Naive thymus-derived CD8-positive, alpha-beta T cell (primary cell): ENCODE measurements at regions not wholly inside any gene's neighbourhood (a gene's known extent, or its start where the extent isn't known, plus 50 kb on each side); places are given as distances from the start of the nearest gene placed in this dataset.

ENCODE experiments used
- ATAC-seq, 2 donors: fragments of 150-1000 bp; cut with Tn5 transposase in 1 of 2; sonication (Bioruptor Pico), chemical (Tn5 transposase) in 1 of 2; 1 replicate in 1 of 2; 2 replicates in 1 of 2; pipeline ENCODE4 v1.10.0; 2021; ENCODE audit warnings: mild to moderate bottlenecking in 2 of 2, moderate library complexity in 2 of 2
- POLR2A ChIA-PET: fragments of 350-600 bp; sonication (Branson Sonifier 250); formaldehyde crosslinking; loops from one replicate; lab custom pipeline; 2021; ENCODE audit warnings: antibody characterized with exemption; lab: Charles Lee
- DNase-seq, 10 donors: peaks; one replicate each; pipeline versions ENCODE4 v3.0.0 to v3.0.0-alpha.2; 2020 to 2022
- H3K27ac Mint-ChIP-seq, 10 donors: one replicate each; pipeline ENCODE4 v1.8.0; 2020 to 2022; ENCODE audit warnings: mild to moderate bottlenecking in 10 of 10, mixed read lengths in 10 of 10, moderate library complexity in 4 of 10, inconsistent platforms in 1 of 10
- H3K27me3 Mint-ChIP-seq, 5 donors: one replicate each; pipeline ENCODE4 v1.8.0; 2021 to 2022; ENCODE audit warnings: mixed read lengths in 5 of 5
- H3K36me3 Mint-ChIP-seq, 3 donors: one replicate each; pipeline ENCODE4 v1.8.0; 2020 to 2022; ENCODE audit warnings: mixed read lengths in 3 of 3, mild to moderate bottlenecking in 2 of 3, inconsistent platforms in 1 of 3
- H3K4me1 Mint-ChIP-seq, 4 donors: one replicate each; pipeline ENCODE4 v1.8.0; 2021 to 2022; ENCODE audit warnings: mixed read lengths in 4 of 4
- H3K4me3 Mint-ChIP-seq, 10 donors: one replicate each; pipeline ENCODE4 v1.8.0; 2020 to 2022; ENCODE audit warnings: mild to moderate bottlenecking in 10 of 10, mixed read lengths in 10 of 10, moderate library complexity in 6 of 10, inconsistent platforms in 1 of 10
- H3K9me3 Mint-ChIP-seq, 9 donors: one replicate each; pipeline ENCODE4 v1.8.0; 2020 to 2022; ENCODE audit warnings: mixed read lengths in 9 of 9, mild to moderate bottlenecking in 3 of 9, inconsistent platforms in 1 of 9, moderate library complexity in 1 of 9

DNA sequence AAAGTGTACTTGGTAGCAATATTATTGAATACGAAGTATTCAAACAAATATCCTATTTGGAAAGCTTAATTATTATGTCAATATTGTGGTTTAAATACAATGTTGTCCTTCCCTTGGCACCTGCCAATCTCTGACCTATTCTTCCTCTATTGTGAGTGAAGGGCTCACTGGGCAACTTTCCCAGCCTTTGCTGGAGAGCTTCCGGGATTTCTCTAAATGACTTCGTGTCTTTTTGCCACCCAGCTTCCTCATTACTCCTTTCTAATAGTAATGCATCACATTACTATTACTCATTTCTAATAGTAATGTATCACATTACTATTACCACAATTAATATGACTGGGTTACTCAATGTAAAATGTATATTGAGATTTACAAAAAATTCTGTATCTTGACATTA, 880.6 kb downstream of the BRINP3 start:
- no peaks in the 10 kb centered on the region for H3K27me3 Mint-ChIP-seq
- H3K9me3 Mint-ChIP-seq: peaks cover 2 to 24% (median 7%) of the 10 kb centered on the region in 9 donors
- ATAC-seq: no peak
- H3K4me1 Mint-ChIP-seq: no peaks in the 10 kb centered on the region
- H3K27ac Mint-ChIP-seq: no peak overlapping the region
- H3K4me3 Mint-ChIP-seq: no peak overlapping the region
- no peak for DNase-seq
- POLR2A ChIA-PET: no interaction called here
- no peaks in the 10 kb centered on the region for H3K36me3 Mint-ChIP-seq

- Mint-ChIP-seq H3K4me1 (no peaks in the 10 kb centered on the region), H3K36me3 (no peaks in the 10 kb centered on the region), H3K27ac (no peak overlapping the region), H3K27me3 (no peaks in the 10 kb centered on the region), H3K4me3 (no peak overlapping the region), H3K9me3 (peaks cover 0 to 21% (median 4%) of the 10 kb centered on the region in 9 donors)
- POLR2A ChIA-PET: no interaction called here
- DNase-seq (no peak), ATAC-seq (no peak)
Observed at GRCh38 chr1:189605226-189605625, 872.4 kb downstream of the BRINP3 start.

DNA sequence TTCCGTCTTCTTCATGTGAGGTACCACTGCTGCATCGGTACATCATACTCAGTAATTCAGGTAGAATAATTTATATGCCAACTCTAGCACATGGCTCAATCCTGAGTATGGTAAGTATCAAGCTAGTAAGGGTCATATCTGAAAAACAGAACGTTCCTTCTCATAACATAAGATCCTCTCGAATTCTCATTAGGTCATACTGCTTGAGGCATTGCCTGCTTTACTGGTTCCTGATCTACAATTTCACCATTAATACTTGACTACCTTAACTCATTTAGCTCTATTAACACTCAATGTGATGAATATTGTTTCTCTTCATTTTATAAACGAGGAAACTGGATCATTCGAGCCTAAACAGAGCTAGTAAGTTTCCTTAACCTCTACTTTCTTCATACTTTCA, 871.6 kb downstream of the BRINP3 start:
- H3K36me3 Mint-ChIP-seq: no peaks in the 10 kb centered on the region
- no peak overlapping the region for H3K4me3 Mint-ChIP-seq
- H3K9me3 Mint-ChIP-seq: peaks cover 0 to 21% (median 2%) of the 10 kb centered on the region in 9 donors
- no peak for DNase-seq
- POLR2A ChIA-PET: no interaction called here
- H3K27me3 Mint-ChIP-seq: no peaks in the 10 kb centered on the region
- no peaks in the 10 kb centered on the region for H3K4me1 Mint-ChIP-seq
- no peak overlapping the region for H3K27ac Mint-ChIP-seq
- ATAC-seq: no peak

GRCh38 chr1:189606795-189607476, 870.7 kb downstream of the BRINP3 start:
- H3K27me3 Mint-ChIP-seq: no peaks in the 10 kb centered on the region
- no peak for DNase-seq
- no peak overlapping the region for H3K27ac Mint-ChIP-seq
- no peaks in the 10 kb centered on the region for H3K4me1 Mint-ChIP-seq
- H3K4me3 Mint-ChIP-seq: no peak overlapping the region
- POLR2A ChIA-PET: no interaction called here
- H3K36me3 Mint-ChIP-seq: no peaks in the 10 kb centered on the region
- no peak for ATAC-seq
- peaks cover 0 to 21% (median 2%) of the 10 kb centered on the region in 9 donors for H3K9me3 Mint-ChIP-seq

DNA sequence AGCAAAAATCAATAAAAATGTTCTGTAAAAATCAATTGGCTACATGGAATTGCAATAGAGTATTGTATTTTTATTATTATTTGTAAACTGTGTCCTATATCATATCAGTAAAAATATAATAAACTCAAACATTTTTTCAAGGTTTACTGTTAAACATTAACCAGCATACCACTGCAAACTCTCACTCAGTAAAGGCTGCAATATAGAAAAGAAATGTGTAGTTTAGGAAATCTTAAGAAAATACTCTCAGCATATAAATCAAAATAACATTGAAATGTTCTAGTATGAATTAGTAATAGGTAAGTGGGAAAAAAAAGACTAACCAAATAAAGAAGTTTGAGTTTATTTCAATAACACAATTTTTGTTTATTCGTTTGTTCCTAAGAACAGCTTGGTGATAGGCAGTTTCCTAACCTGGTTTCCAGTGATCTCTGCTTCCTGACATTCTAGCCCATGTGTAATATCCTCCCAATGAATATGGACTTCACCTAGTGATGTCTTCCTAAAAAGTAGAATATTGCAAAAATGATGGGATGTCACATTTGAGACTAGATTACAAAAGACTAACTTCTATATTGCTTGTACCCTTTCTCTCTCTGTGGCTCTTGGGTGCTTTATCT, 870.1 kb downstream of the BRINP3 start:
- POLR2A ChIA-PET: no interaction called here
- H3K4me3 Mint-ChIP-seq: no peak overlapping the region
- H3K36me3 Mint-ChIP-seq: no peaks in the 10 kb centered on the region
- DNase-seq (no peak), ATAC-seq (no peak)
- H3K27me3 Mint-ChIP-seq: no peaks in the 10 kb centered on the region
- peaks cover 0 to 21% (median 0%) of the 10 kb centered on the region in 9 donors for H3K9me3 Mint-ChIP-seq
- no peak overlapping the region for H3K27ac Mint-ChIP-seq
- no peaks in the 10 kb centered on the region for H3K4me1 Mint-ChIP-seq

- H3K4me3 Mint-ChIP-seq: no peak overlapping the region
- POLR2A ChIA-PET: no interaction called here
- H3K27me3 Mint-ChIP-seq: no peaks in the 10 kb centered on the region
- peaks cover 0 to 14% (median 0%) of the 10 kb centered on the region in 9 donors for H3K9me3 Mint-ChIP-seq
- no peak overlapping the region for H3K27ac Mint-ChIP-seq
- DNase-seq: no peak
- H3K4me1 Mint-ChIP-seq: no peaks in the 10 kb centered on the region
- ATAC-seq: no peak
- no peaks in the 10 kb centered on the region for H3K36me3 Mint-ChIP-seq
Observed at GRCh38 chr1:189609167-189609566, 868.5 kb downstream of the BRINP3 start.

- DNase-seq: no peak
- Mint-ChIP-seq H3K4me3 (no peak overlapping the region), H3K27ac (no peak overlapping the region), H3K36me3 (no peaks in the 10 kb centered on the region), H3K9me3 (peaks cover 0 to 15% (median 4%) of the 10 kb centered on the region in 9 donors), H3K4me1 (no peaks in the 10 kb centered on the region), H3K27me3 (no peaks in the 10 kb centered on the region)
- no peak for ATAC-seq
- POLR2A ChIA-PET: no interaction called here
Observed at GRCh38 chr1:189616893-189617292, 860.8 kb downstream of the BRINP3 start.

- DNase-seq: no peak
- H3K27me3 Mint-ChIP-seq: no peaks in the 10 kb centered on the region
Observed at GRCh38 chr1:189619682-189620332, 857.9 kb downstream of the BRINP3 start.

GRCh38 chr1:189620471-189620870, 857.2 kb downstream of the BRINP3 start:
- POLR2A ChIA-PET: no interaction called here
- no peaks in the 10 kb centered on the region for H3K4me1 Mint-ChIP-seq
- no peak overlapping the region for H3K4me3 Mint-ChIP-seq

More at GRCh38 chr1:189619682-189620332, 857.9 kb downstream of the BRINP3 start:
- POLR2A ChIA-PET: no interaction called here
- Mint-ChIP-seq H3K9me3 (peaks cover 0 to 25% (median 10%) of the 10 kb centered on the region in 9 donors), H3K36me3 (no peaks in the 10 kb centered on the region), H3K27ac (no peak overlapping the region), H3K4me3 (no peak overlapping the region), H3K4me1 (no peaks in the 10 kb centered on the region)
- no peak for ATAC-seq

DNA sequence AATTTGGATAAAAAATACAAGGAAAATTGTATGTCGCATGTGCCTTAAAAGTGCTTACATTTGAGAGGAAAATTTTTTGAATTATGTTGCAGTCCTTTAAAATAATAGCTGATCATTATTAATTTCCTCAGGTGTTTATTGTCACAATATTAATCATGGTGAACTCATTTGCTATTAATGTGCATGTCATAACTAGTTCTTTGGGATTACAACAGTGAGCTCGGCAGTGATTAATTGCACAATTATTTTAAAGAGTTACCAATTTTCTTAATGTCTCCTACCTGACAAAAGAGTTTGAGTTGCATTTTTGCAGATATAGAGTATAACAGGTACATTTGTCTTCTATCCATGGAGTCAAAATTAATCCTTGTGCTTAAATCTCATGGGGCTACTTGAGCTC, 854.3 kb downstream of the BRINP3 start:
- Mint-ChIP-seq H3K4me1 (no peaks in the 10 kb centered on the region), H3K9me3 (peaks cover 0 to 27% (median 13%) of the 10 kb centered on the region in 9 donors), H3K27me3 (no peaks in the 10 kb centered on the region), H3K36me3 (no peaks in the 10 kb centered on the region), H3K4me3 (no peak overlapping the region), H3K27ac (no peak overlapping the region)
- no peak for DNase-seq
- ATAC-seq: no peak
- POLR2A ChIA-PET: no interaction called here

More at GRCh38 chr1:189620471-189620870, 857.2 kb downstream of the BRINP3 start:
- no peaks in the 10 kb centered on the region for H3K36me3 Mint-ChIP-seq
- H3K27ac Mint-ChIP-seq: no peak overlapping the region
- ATAC-seq (no peak), DNase-seq (no peak)
- H3K27me3 Mint-ChIP-seq: no peaks in the 10 kb centered on the region
- H3K9me3 Mint-ChIP-seq: peaks cover 0 to 27% (median 10%) of the 10 kb centered on the region in 9 donors

GRCh38 chr1:189627427-189627826, 850.2 kb downstream of the BRINP3 start:
- Mint-ChIP-seq H3K9me3 (peaks cover 0 to 23% (median 9%) of the 10 kb centered on the region in 9 donors), H3K4me3 (no peak overlapping the region), H3K4me1 (no peaks in the 10 kb centered on the region), H3K27ac (no peak overlapping the region), H3K27me3 (no peaks in the 10 kb centered on the region), H3K36me3 (no peaks in the 10 kb centered on the region)
- no peak for DNase-seq
- ATAC-seq: no peak
- POLR2A ChIA-PET: no interaction called here

DNA sequence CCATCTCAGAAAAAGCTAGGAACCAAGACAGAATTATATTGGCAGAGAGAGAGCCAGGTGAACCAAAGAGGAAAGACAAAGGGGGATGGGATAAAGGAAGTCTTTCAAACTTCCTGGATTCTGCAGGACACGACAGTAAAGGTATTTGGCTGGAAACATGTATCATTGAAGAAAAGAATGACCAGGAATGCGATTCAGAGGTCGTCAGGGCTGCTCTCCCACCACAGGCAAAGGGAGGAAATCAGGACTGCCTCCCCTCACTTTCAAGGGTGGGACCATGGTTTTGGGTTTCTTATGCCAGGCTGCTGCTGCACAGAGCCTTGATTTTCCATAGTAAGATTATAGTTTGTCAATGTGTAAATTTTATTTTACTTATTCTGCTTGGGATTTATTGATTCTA, 848.8 kb downstream of the BRINP3 start:
- Mint-ChIP-seq H3K4me3 (no peak overlapping the region), H3K9me3 (peaks cover 0 to 18% (median 6%) of the 10 kb centered on the region in 9 donors), H3K4me1 (no peaks in the 10 kb centered on the region), H3K36me3 (no peaks in the 10 kb centered on the region), H3K27me3 (no peaks in the 10 kb centered on the region), H3K27ac (no peak overlapping the region)
- no peak for ATAC-seq
- no peak for DNase-seq
- POLR2A ChIA-PET: no interaction called here

- Mint-ChIP-seq H3K36me3 (no peaks in the 10 kb centered on the region), H3K9me3 (peaks cover 0 to 13% (median 7%) of the 10 kb centered on the region in 9 donors), H3K4me3 (no peak overlapping the region), H3K27me3 (no peaks in the 10 kb centered on the region), H3K4me1 (no peaks in the 10 kb centered on the region), H3K27ac (no peak overlapping the region)
- POLR2A ChIA-PET: no interaction called here
- DNase-seq: no peak
- ATAC-seq: no peak
Observed at GRCh38 chr1:189633658-189634057, 844.0 kb downstream of the BRINP3 start.
